Upper lobe of left lung (tissue), 6 donors: ENCODE measurements at regions not wholly inside any gene's neighbourhood (a gene's known extent, or its start where the extent isn't known, plus 50 kb on each side); places are given as distances from the start of the nearest gene placed in this dataset.

Experiments
- ATAC-seq, 2 donors: fragments of 200-7000 bp; cut with Tn5 transposase; one replicate each; pipeline ENCODE4 v1.9.1; 2022; ENCODE audit warnings: mild to moderate bottlenecking in 2 of 2, moderate library complexity in 2 of 2; ENCODE audit not compliant: low FRiP score in 2 of 2
- DNase-seq, 2 donors: peaks; one replicate each; pipeline ENCODE4 v3.0.0-alpha.2; 2019 to 2020
- H3K27ac ChIP-seq, 4 donors: fragments of 200-600 bp; sonication (generic); one replicate each; pipeline ENCODE4 v1.5.1; 2016 to 2019
- H3K27me3 ChIP-seq, 4 donors: fragments of 200-600 bp; sonication (generic); one replicate each; pipeline ENCODE4 v1.5.1; 2017 to 2019
- H3K36me3 ChIP-seq, 4 donors: fragments of 200-600 bp; sonication (generic); one replicate each; pipeline ENCODE4 v1.5.1; 2016 to 2019
- H3K4me1 ChIP-seq, 4 donors: fragments of 200-600 bp; sonication (generic); one replicate each; pipeline ENCODE4 v1.5.1; 2018 to 2019
- H3K4me3 ChIP-seq, 4 donors: fragments of 200-600 bp; sonication (generic); one replicate each; pipeline ENCODE4 v1.5.1; 2017 to 2019; ENCODE audit warnings: mild to moderate bottlenecking in 2 of 4, moderate library complexity in 1 of 4
- H3K9me3 ChIP-seq, 4 donors: fragments of 200-600 bp; sonication (generic); one replicate each; pipeline ENCODE4 v1.5.1; 2018 to 2019
- EP300 ChIP-seq, 4 donors: sonication (generic); formaldehyde crosslinking; IDR thresholded peaks; one replicate each; pipeline ENCODE4 v1.5.1; 2017; ENCODE audit warnings: antibody characterized with exemption in 4 of 4, control low read depth in 2 of 4
- POLR2A ChIP-seq, 4 donors: fragments of 450-650 bp; IDR thresholded peaks; one replicate each; pipeline ENCODE4 v1.5.1; 2016 to 2017; ENCODE audit warnings: antibody characterized with exemption in 4 of 4, mild to moderate bottlenecking in 2 of 4
- POLR2AphosphoS5 ChIP-seq, 2 donors: sonication (generic); formaldehyde crosslinking; IDR thresholded peaks; one replicate each; pipeline ENCODE4 v1.5.1; 2017; ENCODE audit warnings: antibody characterized with exemption in 2 of 2
- WGBS, 2 donors: methylation state at CpG; one replicate each; pipeline ENCODE4 v1.1.5; 2017 to 2018; 5-methylcytosine and 5-hydroxymethylcytosine counted together
- TF ChIP-seq, protein P1 (sequence below), 6 experiments: fragments of 450-650 bp in 4 of 6; fragments of 200-600 bp in 2 of 6; sonication (generic) in 2 of 6; IDR thresholded peaks; one replicate each; pipeline ENCODE4 v1.5.1; 2016 to 2019; ENCODE audit warnings: antibody characterized with exemption in 6 of 6
- donor health status: DM: no; HTN: no; CAD: no; lungs with moderate emphysema.
- donor health status: DM: no; HTN: yes; CAD: no; lungs with severe emphysema.

DNA sequence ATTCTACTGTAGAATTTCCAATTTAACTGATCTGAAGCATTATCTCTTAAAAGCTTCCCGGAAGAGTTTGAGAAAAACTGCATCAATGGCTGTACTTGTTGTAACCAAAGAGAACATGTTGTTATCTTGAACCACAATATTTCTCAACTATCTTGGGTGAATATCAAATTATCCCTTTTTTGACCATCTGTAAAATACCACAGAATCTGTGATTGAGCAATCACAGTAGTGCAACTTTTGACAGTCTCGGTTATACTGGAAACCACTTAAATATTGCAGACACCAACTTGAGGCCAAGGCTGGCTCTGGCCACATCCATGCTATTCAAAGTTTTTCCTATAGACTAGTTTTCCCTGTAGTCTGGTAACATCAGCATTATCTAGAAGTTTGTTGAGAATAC lies 842.8 kb upstream of the EPHA6 start:
- DNase-seq (no peak), ATAC-seq (peak in 1 of 2 donors; percentile 79)
- H3K27me3 ChIP-seq: no peaks in the 10 kb centered on the region
- no peaks in the 10 kb centered on the region for H3K36me3 ChIP-seq
- no peak for TF ChIP-seq POLR2A (IDR thresholded peaks at IDR 0.05)
- TF ChIP-seq EP300 (IDR thresholded peaks at IDR 0.05): peak in 2 of 4 donors; percentile 1 to 9
- 70 to 78% methylated on average over 2 of the region's 2 CpGs for WGBS, 2 donors
- H3K4me1 ChIP-seq: no peaks in the 10 kb centered on the region
- H3K27ac ChIP-seq: peak overlapping the region in 1 of 4 donors; percentile 16
- H3K4me3 ChIP-seq: no peak overlapping the region
- H3K9me3 ChIP-seq: no peaks in the 10 kb centered on the region

DNA sequence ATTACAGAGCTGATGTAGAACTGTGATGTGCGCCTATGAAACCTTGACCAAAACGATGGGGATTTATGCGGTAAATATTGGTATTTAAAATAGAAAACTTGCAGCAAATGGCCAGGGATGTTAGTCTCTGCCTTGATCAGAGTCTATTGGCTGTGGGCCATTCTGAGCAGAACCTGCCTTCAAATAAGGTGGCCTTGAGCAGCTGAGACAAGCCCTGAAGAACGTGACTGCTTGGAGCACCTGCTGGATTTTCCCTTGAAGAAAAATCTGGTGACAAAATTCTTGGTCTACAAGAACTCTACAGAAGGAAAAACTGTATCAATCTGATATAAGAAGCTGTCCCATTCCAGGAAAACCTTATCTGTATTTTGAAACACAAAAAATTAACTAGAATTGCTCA lies 820.1 kb upstream of the EPHA6 start:
- DNase-seq: no peak
- no peak overlapping the region for H3K27ac ChIP-seq
- no peak overlapping the region for H3K4me3 ChIP-seq
- WGBS, 2 donors: 78 to 84% methylated on average over 4 of the region's 4 CpGs
- no peaks in the 10 kb centered on the region for H3K27me3 ChIP-seq
- ATAC-seq: no peak
- TF ChIP-seq POLR2AphosphoS5 (IDR thresholded peaks at IDR 0.05) (no peak), POLR2A (IDR thresholded peaks at IDR 0.05) (no peak), EP300 (IDR thresholded peaks at IDR 0.05) (no peak)
- TF ChIP-seq, protein P1, sequence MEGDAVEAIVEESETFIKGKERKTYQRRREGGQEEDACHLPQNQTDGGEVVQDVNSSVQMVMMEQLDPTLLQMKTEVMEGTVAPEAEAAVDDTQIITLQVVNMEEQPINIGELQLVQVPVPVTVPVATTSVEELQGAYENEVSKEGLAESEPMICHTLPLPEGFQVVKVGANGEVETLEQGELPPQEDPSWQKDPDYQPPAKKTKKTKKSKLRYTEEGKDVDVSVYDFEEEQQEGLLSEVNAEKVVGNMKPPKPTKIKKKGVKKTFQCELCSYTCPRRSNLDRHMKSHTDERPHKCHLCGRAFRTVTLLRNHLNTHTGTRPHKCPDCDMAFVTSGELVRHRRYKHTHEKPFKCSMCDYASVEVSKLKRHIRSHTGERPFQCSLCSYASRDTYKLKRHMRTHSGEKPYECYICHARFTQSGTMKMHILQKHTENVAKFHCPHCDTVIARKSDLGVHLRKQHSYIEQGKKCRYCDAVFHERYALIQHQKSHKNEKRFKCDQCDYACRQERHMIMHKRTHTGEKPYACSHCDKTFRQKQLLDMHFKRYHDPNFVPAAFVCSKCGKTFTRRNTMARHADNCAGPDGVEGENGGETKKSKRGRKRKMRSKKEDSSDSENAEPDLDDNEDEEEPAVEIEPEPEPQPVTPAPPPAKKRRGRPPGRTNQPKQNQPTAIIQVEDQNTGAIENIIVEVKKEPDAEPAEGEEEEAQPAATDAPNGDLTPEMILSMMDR (IDR thresholded peaks at IDR 0.05): no peak
- no peaks in the 10 kb centered on the region for H3K4me1 ChIP-seq
- no peaks in the 10 kb centered on the region for H3K9me3 ChIP-seq
- H3K36me3 ChIP-seq: no peaks in the 10 kb centered on the region

DNA sequence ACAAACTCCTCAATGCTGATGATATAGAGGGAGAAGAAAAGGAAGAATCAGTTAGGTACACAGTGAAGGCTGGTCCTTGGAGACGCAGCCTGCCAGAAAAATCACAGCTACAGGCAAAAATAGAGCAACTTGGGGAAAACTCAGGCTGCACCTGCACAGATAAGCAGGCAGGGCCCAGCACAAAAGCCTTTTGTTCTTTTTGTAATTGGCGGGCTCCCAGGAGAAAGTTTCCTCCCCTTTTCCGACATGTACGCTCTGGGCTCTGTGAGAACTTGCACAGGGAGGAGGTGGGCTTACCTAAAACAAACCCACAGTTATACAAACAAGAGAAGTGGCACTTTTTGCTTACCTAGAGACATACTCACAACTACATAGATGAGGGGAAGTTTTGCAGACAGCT lies 813.4 kb upstream of the EPHA6 start:
- Histone ChIP-seq H3K36me3 (no peaks in the 10 kb centered on the region), H3K27ac (no peak overlapping the region), H3K27me3 (no peaks in the 10 kb centered on the region), H3K4me1 (no peaks in the 10 kb centered on the region), H3K4me3 (no peak overlapping the region), H3K9me3 (no peaks in the 10 kb centered on the region)
- no peak for DNase-seq
- 43 to 61% methylated on average over 4 of the region's 4 CpGs for WGBS, 2 donors
- ATAC-seq: no peak
- TF ChIP-seq, protein P1 (IDR thresholded peaks at IDR 0.05): no peak
- TF ChIP-seq POLR2AphosphoS5 (IDR thresholded peaks at IDR 0.05): no peak
- TF ChIP-seq EP300 (IDR thresholded peaks at IDR 0.05): no peak
- TF ChIP-seq POLR2A (IDR thresholded peaks at IDR 0.05): no peak

DNA sequence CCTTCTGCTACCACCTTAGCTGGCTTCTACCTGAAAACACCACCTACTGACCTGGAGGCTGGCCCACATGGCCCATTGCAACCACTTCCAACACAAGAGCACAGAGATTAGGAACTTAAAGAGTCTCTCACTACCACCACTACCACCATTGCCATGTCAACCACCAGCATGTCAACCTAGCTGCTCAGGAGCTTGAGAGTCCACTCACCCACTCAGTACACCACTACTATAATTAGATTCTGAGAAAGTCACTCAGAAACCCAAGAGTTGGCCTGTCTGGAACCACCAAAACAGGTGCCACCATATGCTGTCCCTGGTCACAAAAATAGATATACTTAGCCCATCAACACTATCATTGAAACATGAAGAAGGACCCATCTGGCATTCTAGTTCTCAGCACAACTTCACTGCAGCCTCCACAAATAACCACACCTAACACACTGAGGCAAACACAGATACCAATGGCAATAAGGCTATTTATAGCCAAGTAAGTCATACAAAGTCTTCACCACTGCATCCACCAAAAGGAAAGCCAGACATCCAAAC lies 806.7 kb upstream of the EPHA6 start:
- TF ChIP-seq POLR2AphosphoS5 (IDR thresholded peaks at IDR 0.05) (no peak), EP300 (IDR thresholded peaks at IDR 0.05) (no peak), POLR2A (IDR thresholded peaks at IDR 0.05) (no peak)
- TF ChIP-seq, protein P1 (IDR thresholded peaks at IDR 0.05): no peak
- H3K4me3 ChIP-seq: no peak overlapping the region
- DNase-seq (no peak), ATAC-seq (no peak)
- no peaks in the 10 kb centered on the region for H3K4me1 ChIP-seq
- H3K36me3 ChIP-seq: no peaks in the 10 kb centered on the region
- H3K9me3 ChIP-seq: no peaks in the 10 kb centered on the region
- no peak overlapping the region for H3K27ac ChIP-seq
- no peaks in the 10 kb centered on the region for H3K27me3 ChIP-seq

DNA sequence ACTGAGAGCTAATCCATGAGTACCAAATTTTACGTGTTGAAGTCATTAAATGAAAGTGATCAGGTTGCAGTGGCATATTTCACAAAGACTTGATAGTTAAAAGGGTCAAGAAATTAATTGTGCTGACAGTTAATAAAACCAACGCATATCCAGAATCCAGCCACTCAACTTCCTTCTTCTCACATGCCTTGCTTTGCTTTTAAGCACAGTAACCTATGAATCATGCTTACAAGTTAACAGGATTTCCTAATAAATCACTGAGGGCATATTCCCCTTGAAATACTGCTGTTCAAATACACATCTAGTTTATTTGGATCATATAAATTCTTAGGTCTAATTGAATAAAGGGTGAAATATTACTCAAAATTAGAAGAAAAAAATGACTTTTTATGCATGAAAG lies 801.5 kb upstream of the EPHA6 start:
- Histone ChIP-seq H3K9me3 (no peaks in the 10 kb centered on the region), H3K27me3 (no peaks in the 10 kb centered on the region), H3K4me1 (no peaks in the 10 kb centered on the region), H3K4me3 (no peak overlapping the region), H3K27ac (no peak overlapping the region), H3K36me3 (no peaks in the 10 kb centered on the region)
- no peak for ATAC-seq
- TF ChIP-seq POLR2AphosphoS5 (IDR thresholded peaks at IDR 0.05) (no peak), POLR2A (IDR thresholded peaks at IDR 0.05) (no peak), EP300 (IDR thresholded peaks at IDR 0.05) (no peak)
- TF ChIP-seq, protein P1 (IDR thresholded peaks at IDR 0.05): no peak
- WGBS, 2 donors: 46 to 57% methylated on average over 2 of the region's 2 CpGs
- DNase-seq: no peak
